Fibroblast of the conjunctiva (primary cell): ENCODE measurements at regions not wholly inside any gene's neighbourhood (a gene's known extent, or its start where the extent isn't known, plus 50 kb on each side); places are given as distances from the start of the nearest gene placed in this dataset.
"Not testable (repeated sequence)": the region's sequence is repeated elsewhere in the genome, so short reads cannot be mapped to it uniquely, and the experiment has no call there.

Experiments
- DNase-seq: peaks from one replicate; pipeline ENCODE4 v3.0.0-alpha.2; 2010; ENCODE audit warnings: low read depth

GRCh38 chr7:55743454-55743717 is 119.2 kb downstream of the SEPTIN14 start:
- DNase-seq: not testable (repeated sequence)

GRCh38 chr7:55742651-55743453 is 119.7 kb downstream of the SEPTIN14 start:
- DNase-seq: not testable (repeated sequence)

GRCh38 chr7:55741721-55742631 is 120.6 kb downstream of the SEPTIN14 start:
- not testable (repeated sequence) for DNase-seq

- not testable (repeated sequence) for DNase-seq
Measured at GRCh38 chr7:55740633-55741250, 121.8 kb downstream of the SEPTIN14 start.

- not testable (repeated sequence) for DNase-seq
Measured at GRCh38 chr7:55740053-55740452, 122.5 kb downstream of the SEPTIN14 start.

- DNase-seq: not testable (repeated sequence)
Measured at GRCh38 chr7:55736641-55737221, 125.8 kb downstream of the SEPTIN14 start.

- no peak for DNase-seq
Measured at GRCh38 chr7:55733241-55734140, 129.1 kb downstream of the SEPTIN14 start.

GRCh38 chr7:55731931-55732330 is 130.6 kb downstream of the SEPTIN14 start:
- DNase-seq: no peak

GRCh38 chr7:55730197-55730596 is 132.4 kb downstream of the SEPTIN14 start:
- DNase-seq: no peak

- no peak for DNase-seq
Measured at GRCh38 chr7:55723621-55723941, 139.0 kb downstream of the SEPTIN14 start.

GRCh38 chr7:55722874-55723620 is 139.5 kb downstream of the SEPTIN14 start:
- not testable (repeated sequence) for DNase-seq

- not testable (repeated sequence) for DNase-seq
Measured at GRCh38 chr7:55721004-55721403, 141.5 kb downstream of the SEPTIN14 start.

- not testable (repeated sequence) for DNase-seq
Measured at GRCh38 chr7:55715247-55715867, 143.1 kb upstream of the VOPP1 start.

- not testable (repeated sequence) for DNase-seq
Measured at GRCh38 chr7:55714370-55714769, 142.1 kb upstream of the VOPP1 start.

- DNase-seq: not testable (repeated sequence)
Measured at GRCh38 chr7:55710312-55710711, 138.0 kb upstream of the VOPP1 start.

- DNase-seq: peak; percentile 85
Measured at GRCh38 chr7:55708028-55708427, 135.7 kb upstream of the VOPP1 start.

GRCh38 chr7:55707410-55707809 is 135.1 kb upstream of the VOPP1 start:
- DNase-seq: not testable (repeated sequence)

- DNase-seq: not testable (repeated sequence)
Measured at GRCh38 chr7:55706451-55707195, 134.3 kb upstream of the VOPP1 start.

- DNase-seq: not testable (repeated sequence)
Measured at GRCh38 chr7:55705728-55706450, 133.6 kb upstream of the VOPP1 start.
